Adrenal gland (tissue), 5 donors: ENCODE measurements at regions not wholly inside any gene's neighbourhood (a gene's known extent, or its start where the extent isn't known, plus 50 kb on each side); places are given as distances from the start of the nearest gene placed in this dataset.

ENCODE experiments used
- POLR2A ChIP-seq, 2 donors: fragments of 450-650 bp; IDR thresholded peaks; one replicate each; pipeline ENCODE4 v1.6.1; 2017; ENCODE audit warnings: antibody characterized with exemption in 2 of 2, mild to moderate bottlenecking in 2 of 2, moderate library complexity in 1 of 2
- TF ChIP-seq, protein P1 (sequence below), 6 experiments: fragments of 450-650 bp in 4 of 6; fragments of 200-600 bp in 2 of 6; sonication (generic) in 1 of 6; IDR thresholded peaks; 1 replicate in 5 of 6; 2 replicates in 1 of 6; pipeline versions ENCODE4 v1.5.1 to v1.8.0; 2016 to 2021; ENCODE audit warnings: antibody characterized with exemption in 6 of 6, mild to moderate bottlenecking in 2 of 6, moderate library complexity in 1 of 6
- donor health status: DM: no; HTN: no; CAD: no.

GRCh38 chrX:75963774-75964173, 178.7 kb upstream of the MAGEE2 start:
- TF ChIP-seq, protein P1, sequence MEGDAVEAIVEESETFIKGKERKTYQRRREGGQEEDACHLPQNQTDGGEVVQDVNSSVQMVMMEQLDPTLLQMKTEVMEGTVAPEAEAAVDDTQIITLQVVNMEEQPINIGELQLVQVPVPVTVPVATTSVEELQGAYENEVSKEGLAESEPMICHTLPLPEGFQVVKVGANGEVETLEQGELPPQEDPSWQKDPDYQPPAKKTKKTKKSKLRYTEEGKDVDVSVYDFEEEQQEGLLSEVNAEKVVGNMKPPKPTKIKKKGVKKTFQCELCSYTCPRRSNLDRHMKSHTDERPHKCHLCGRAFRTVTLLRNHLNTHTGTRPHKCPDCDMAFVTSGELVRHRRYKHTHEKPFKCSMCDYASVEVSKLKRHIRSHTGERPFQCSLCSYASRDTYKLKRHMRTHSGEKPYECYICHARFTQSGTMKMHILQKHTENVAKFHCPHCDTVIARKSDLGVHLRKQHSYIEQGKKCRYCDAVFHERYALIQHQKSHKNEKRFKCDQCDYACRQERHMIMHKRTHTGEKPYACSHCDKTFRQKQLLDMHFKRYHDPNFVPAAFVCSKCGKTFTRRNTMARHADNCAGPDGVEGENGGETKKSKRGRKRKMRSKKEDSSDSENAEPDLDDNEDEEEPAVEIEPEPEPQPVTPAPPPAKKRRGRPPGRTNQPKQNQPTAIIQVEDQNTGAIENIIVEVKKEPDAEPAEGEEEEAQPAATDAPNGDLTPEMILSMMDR (IDR thresholded peaks at IDR 0.05): no peak
- no peak for TF ChIP-seq POLR2A (IDR thresholded peaks at IDR 0.05)
